ENCODE measurements at regions not wholly inside any gene's neighbourhood (a gene's known extent, or its start where the extent isn't known, plus 50 kb on each side); places are given as distances from the start of the nearest gene placed in this dataset. TPM values are rescaled to one million over a fixed set of nuclear protein-coding genes. Genes with fewer than 3 reads are reported as not detected.

DNA sequence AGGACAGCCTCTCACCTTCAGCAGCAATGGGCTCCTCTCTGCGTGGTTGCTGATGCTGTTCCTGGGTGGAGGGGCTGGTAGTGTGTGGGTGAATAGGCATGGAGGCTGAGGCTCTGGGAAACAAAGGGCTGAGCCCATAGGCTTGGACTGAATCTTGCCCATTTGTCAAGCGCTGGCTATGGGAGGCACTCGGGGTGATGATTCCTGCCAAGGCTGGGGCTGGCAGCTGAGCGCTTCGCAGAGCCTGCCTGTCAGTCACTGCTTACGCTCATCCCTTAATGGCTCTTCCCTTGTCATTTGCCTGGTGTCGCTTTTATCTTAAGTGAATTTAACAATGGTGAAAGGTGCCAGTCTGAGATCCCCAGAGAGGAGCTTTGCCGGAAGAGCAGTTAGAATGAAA, 353.3 kb downstream of the PBX1 start:
- H3K9me3 ChIP-seq (ENCODE audit: low read depth): no peaks in the 10 kb centered on the region
- no peak overlapping the region for H3K9ac ChIP-seq
- H3K27me3 ChIP-seq (replicated peaks; ENCODE audit: insufficient read depth): peaks cover 16% of the 10 kb centered on the region; the same call in 1 of the 2 replicates
- H4K20me1 ChIP-seq (ENCODE audit: insufficient read depth): no peaks in the 10 kb centered on the region
- H3K27ac ChIP-seq: no peak overlapping the region
- H3K4me3 ChIP-seq: no peak overlapping the region
- H2AFZ ChIP-seq: no peak overlapping the region
- in situ Hi-C loops (cut with MboI): no loop called here
- no peak overlapping the region for H3K4me2 ChIP-seq (ENCODE audit: unreplicated experiment)
- H3K36me3 ChIP-seq (ENCODE audit: low read depth): no peaks in the 10 kb centered on the region
- H3K4me1 ChIP-seq (ENCODE audit: insufficient read depth): no peaks in the 10 kb centered on the region
- no peak for DNase-seq
- no peaks in the 10 kb centered on the region for H3K79me2 ChIP-seq (ENCODE audit: insufficient read depth)
- H3F3A ChIP-seq (ENCODE audit: insufficient read depth): no peaks in the 10 kb centered on the region
- H3K9me2 ChIP-seq (ENCODE audit: insufficient read depth): no peaks in the 10 kb centered on the region
- 55 to 65% methylated on average over 8 of the region's 8 CpGs for WGBS, 2 experiments (ENCODE audit: low coverage in 1 of 2, low lambda C conversion rate in 2 of 2, missing lambda C conversion rate in 2 of 2)
- TF ChIP-seq EZH2 (IDR thresholded peaks at IDR 0.05; ENCODE audit: insufficient read depth, poor library complexity, severe bottlenecking) (no peak), EZH2phosphoT487 (IDR thresholded peaks at IDR 0.05; ENCODE audit: insufficient read depth, low read depth) (no peak)

DNA sequence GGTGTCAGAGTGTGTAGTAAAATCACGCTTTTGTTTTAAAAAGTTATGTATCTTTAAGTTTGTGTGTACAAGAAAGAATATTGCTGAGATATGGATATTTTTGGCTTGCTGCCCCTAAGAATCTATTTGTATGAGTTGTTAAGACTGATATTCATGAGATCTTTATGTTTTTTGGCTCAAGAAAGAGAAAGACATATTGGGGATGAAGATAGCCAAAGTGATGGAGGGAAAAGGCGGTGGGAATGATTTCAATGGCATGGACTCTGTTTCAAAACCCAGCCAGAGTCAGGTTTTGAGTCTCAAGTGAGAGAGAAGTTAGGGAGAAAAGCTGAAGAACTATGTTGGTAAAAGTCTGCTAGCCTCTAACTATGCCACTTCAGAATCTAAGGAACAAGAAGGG, 351.7 kb downstream of the PBX1 start:
- H3K4me2 ChIP-seq (ENCODE audit: unreplicated experiment): no peak overlapping the region
- WGBS, 2 experiments (ENCODE audit: low coverage in 1 of 2, low lambda C conversion rate in 2 of 2, missing lambda C conversion rate in 2 of 2): 43 to 53% methylated on average over 2 of the region's 2 CpGs
- no peaks in the 10 kb centered on the region for H4K20me1 ChIP-seq (ENCODE audit: insufficient read depth)
- no peak for DNase-seq
- no peak overlapping the region for H3K9ac ChIP-seq
- H3K4me1 ChIP-seq (ENCODE audit: insufficient read depth): no peaks in the 10 kb centered on the region
- H3K36me3 ChIP-seq (ENCODE audit: low read depth): no peaks in the 10 kb centered on the region
- in situ Hi-C loops (cut with MboI): no loop called here
- H3K9me3 ChIP-seq (ENCODE audit: low read depth): no peaks in the 10 kb centered on the region
- no peak overlapping the region for H3K4me3 ChIP-seq
- no peaks in the 10 kb centered on the region for H3K79me2 ChIP-seq (ENCODE audit: insufficient read depth)
- peaks cover 9% of the 10 kb centered on the region; the same call in 1 of the 2 replicates for H3K27me3 ChIP-seq (replicated peaks; ENCODE audit: insufficient read depth)
- no peaks in the 10 kb centered on the region for H3F3A ChIP-seq (ENCODE audit: insufficient read depth)
- TF ChIP-seq EZH2 (IDR thresholded peaks at IDR 0.05; ENCODE audit: insufficient read depth, poor library complexity, severe bottlenecking) (no peak), EZH2phosphoT487 (IDR thresholded peaks at IDR 0.05; ENCODE audit: insufficient read depth, low read depth) (no peak)
- H2AFZ ChIP-seq: no peak overlapping the region
- no peak overlapping the region for H3K27ac ChIP-seq
- no peaks in the 10 kb centered on the region for H3K9me2 ChIP-seq (ENCODE audit: insufficient read depth)

DNA sequence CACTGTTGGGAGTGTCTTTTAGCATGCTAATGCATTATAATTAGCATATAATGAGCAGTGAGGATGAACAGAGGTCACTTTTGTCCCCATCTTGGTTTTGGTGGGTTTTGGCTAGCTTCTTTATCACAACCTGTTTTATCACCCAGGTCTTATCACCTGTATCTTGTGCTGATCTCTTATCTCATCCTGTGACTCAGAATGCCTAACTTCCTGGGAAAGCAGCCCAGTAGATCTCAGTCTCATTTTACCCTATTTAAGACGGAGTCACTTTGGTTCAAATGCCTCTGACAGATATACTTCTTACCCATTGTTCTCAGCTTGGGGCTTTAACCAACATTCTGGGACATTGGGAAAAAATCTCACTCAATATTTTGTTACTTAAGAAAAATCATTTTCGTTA, 348.7 kb downstream of the PBX1 start:
- Histone ChIP-seq H2AFZ (no peak overlapping the region), H3K9ac (no peak overlapping the region), H3K36me3 (ENCODE audit: low read depth) (no peaks in the 10 kb centered on the region), H3K4me2 (ENCODE audit: unreplicated experiment) (no peak overlapping the region), H4K20me1 (ENCODE audit: insufficient read depth) (no peaks in the 10 kb centered on the region), H3K4me1 (ENCODE audit: insufficient read depth) (no peaks in the 10 kb centered on the region), H3F3A (ENCODE audit: insufficient read depth) (no peaks in the 10 kb centered on the region), H3K9me3 (ENCODE audit: low read depth) (no peaks in the 10 kb centered on the region), H3K4me3 (no peak overlapping the region), H3K27me3 (replicated peaks; ENCODE audit: insufficient read depth) (peaks cover 8% of the 10 kb centered on the region; the same call in 1 of the 2 replicates), H3K27ac (no peak overlapping the region), H3K79me2 (ENCODE audit: insufficient read depth) (no peaks in the 10 kb centered on the region), H3K9me2 (ENCODE audit: insufficient read depth) (no peaks in the 10 kb centered on the region)
- TF ChIP-seq EZH2 (IDR thresholded peaks at IDR 0.05; ENCODE audit: insufficient read depth, poor library complexity, severe bottlenecking) (no peak), EZH2phosphoT487 (IDR thresholded peaks at IDR 0.05; ENCODE audit: insufficient read depth, low read depth) (no peak)
- DNase-seq: no peak
- WGBS, 2 experiments (ENCODE audit: low coverage in 1 of 2, low lambda C conversion rate in 2 of 2, missing lambda C conversion rate in 2 of 2): 32 to 33% methylated on average over 2 of the region's 2 CpGs
- in situ Hi-C loops (cut with MboI): no loop called here

DNA sequence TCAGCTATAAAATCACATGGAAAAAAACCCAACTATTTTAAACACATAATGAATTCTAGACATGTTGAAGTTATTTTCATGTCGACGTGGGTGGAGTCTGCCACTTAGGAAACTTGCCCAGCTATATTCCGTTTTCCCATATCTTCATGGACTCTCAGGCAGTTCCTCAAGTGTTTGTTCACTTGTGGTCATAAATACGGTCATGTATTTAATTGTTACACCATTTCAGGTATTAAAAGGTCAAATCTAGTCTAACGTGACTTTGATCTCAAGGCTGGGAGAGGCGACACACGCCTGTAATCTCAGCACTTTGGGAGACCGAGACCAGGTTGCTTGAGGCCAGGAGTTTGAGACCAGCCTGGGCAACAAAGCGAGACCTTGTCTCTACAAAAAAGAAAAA, 346.9 kb downstream of the PBX1 start:
- no peaks in the 10 kb centered on the region for H3K36me3 ChIP-seq (ENCODE audit: low read depth)
- no peaks in the 10 kb centered on the region for H3K9me3 ChIP-seq (ENCODE audit: low read depth)
- 37 to 43% methylated on average over 9 of the region's 9 CpGs for WGBS, 2 experiments (ENCODE audit: low coverage in 1 of 2, low lambda C conversion rate in 2 of 2, missing lambda C conversion rate in 2 of 2)

DNA sequence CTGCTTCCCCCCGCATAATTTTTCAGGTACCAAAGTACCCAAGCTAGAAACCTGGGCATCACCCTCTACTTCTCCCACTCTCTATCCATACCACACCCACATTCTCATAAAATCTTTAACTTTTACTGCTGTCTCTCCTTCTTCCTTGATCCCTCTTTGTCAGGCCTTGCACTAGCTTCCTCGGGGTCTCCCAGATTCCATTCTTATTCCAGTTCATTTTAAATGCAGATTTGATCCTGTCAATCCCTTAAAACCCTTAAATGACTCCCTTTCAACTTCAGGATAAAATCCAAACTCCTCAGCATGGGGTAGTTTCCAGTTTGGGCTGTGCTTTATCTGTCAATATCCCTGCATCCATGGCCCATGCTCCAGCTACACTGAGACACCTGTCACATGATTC, 343.5 kb downstream of the PBX1 start:
- DNase-seq: no peak
- whole genome bisulfite sequencing, 2 experiments (ENCODE audit: low coverage in 1 of 2, low lambda C conversion rate in 2 of 2, missing lambda C conversion rate in 2 of 2): 30 to 32% methylated on average over 2 of the region's 2 CpGs
- H3K27ac ChIP-seq: no peak overlapping the region

More for the DNA sequence above, 346.9 kb downstream of the PBX1 start:
- no peak for DNase-seq
- H3K4me1 ChIP-seq (ENCODE audit: insufficient read depth): no peaks in the 10 kb centered on the region
- no peak overlapping the region for H3K4me3 ChIP-seq
- H3K4me2 ChIP-seq (ENCODE audit: unreplicated experiment): no peak overlapping the region
- no peaks in the 10 kb centered on the region for H4K20me1 ChIP-seq (ENCODE audit: insufficient read depth)
- H3K27me3 ChIP-seq (replicated peaks; ENCODE audit: insufficient read depth): 0 out of 2 replicates have a peak, but pooled peaks cover 8% of the 10 kb centered on the region
- no peaks in the 10 kb centered on the region for H3K9me2 ChIP-seq (ENCODE audit: insufficient read depth)
- no peak for TF ChIP-seq EZH2phosphoT487 (IDR thresholded peaks at IDR 0.05; ENCODE audit: insufficient read depth, low read depth)
- no peak for TF ChIP-seq EZH2 (IDR thresholded peaks at IDR 0.05; ENCODE audit: insufficient read depth, poor library complexity, severe bottlenecking)
- H3K9ac ChIP-seq: no peak overlapping the region
- H3K27ac ChIP-seq: no peak overlapping the region
- no peak overlapping the region for H2AFZ ChIP-seq
- H3K79me2 ChIP-seq (ENCODE audit: insufficient read depth): no peaks in the 10 kb centered on the region
- H3F3A ChIP-seq (ENCODE audit: insufficient read depth): no peaks in the 10 kb centered on the region
- in situ Hi-C loops (cut with MboI): no loop called here

More for the DNA sequence above, 343.5 kb downstream of the PBX1 start:
- no peaks in the 10 kb centered on the region for H4K20me1 ChIP-seq (ENCODE audit: insufficient read depth)
- no peaks in the 10 kb centered on the region for H3K79me2 ChIP-seq (ENCODE audit: insufficient read depth)
- no peak overlapping the region for H3K4me3 ChIP-seq
- no peak overlapping the region for H3K9ac ChIP-seq
- 0 out of 2 replicates have a peak, but pooled peaks cover 8% of the 10 kb centered on the region for H3K27me3 ChIP-seq (replicated peaks; ENCODE audit: insufficient read depth)
- no peak overlapping the region for H2AFZ ChIP-seq
- in situ Hi-C loops (cut with MboI): no loop called here
- no peak overlapping the region for H3K4me2 ChIP-seq (ENCODE audit: unreplicated experiment)
- H3F3A ChIP-seq (ENCODE audit: insufficient read depth): no peaks in the 10 kb centered on the region
- no peaks in the 10 kb centered on the region for H3K9me2 ChIP-seq (ENCODE audit: insufficient read depth)
- TF ChIP-seq EZH2phosphoT487 (IDR thresholded peaks at IDR 0.05; ENCODE audit: insufficient read depth, low read depth) (no peak), EZH2 (IDR thresholded peaks at IDR 0.05; ENCODE audit: insufficient read depth, poor library complexity, severe bottlenecking) (no peak)
- no peaks in the 10 kb centered on the region for H3K9me3 ChIP-seq (ENCODE audit: low read depth)
- H3K4me1 ChIP-seq (ENCODE audit: insufficient read depth): no peaks in the 10 kb centered on the region
- no peaks in the 10 kb centered on the region for H3K36me3 ChIP-seq (ENCODE audit: low read depth)

Small RNA genes lying in the stretch of these regions (small RNA-seq; reads per million reads assigned to genes)
- gene RNU6-755P (ENCODE audit: low read depth, low replicate concordance): not detected
